IMR-90 (cell line): ENCODE measurements at regions not wholly inside any gene's neighbourhood (a gene's known extent, or its start where the extent isn't known, plus 50 kb on each side); places are given as distances from the start of the nearest gene placed in this dataset.

Experiments used
- CEBPB ChIP-seq: IDR thresholded peaks from 2 replicates; pipeline ENCODE4 v1.6.1; 2012; ENCODE audit warnings: low read depth, low read length, improper control_type of control experiment
- CHD1 ChIP-seq: IDR thresholded peaks from 2 replicates; pipeline ENCODE4 v1.6.1; 2012; ENCODE audit warnings: low read depth, low read length, improper control_type of control experiment
- CTCF ChIP-seq: conservative IDR thresholded peaks from 2 replicates; pipeline ENCODE4 v1.5.1; 2012; ENCODE audit warnings: mild to moderate bottlenecking, low read depth, low read length, improper control_type of control experiment
- FOS ChIP-seq: fragments of 150-350 bp; IDR thresholded peaks from 2 replicates; pipeline ENCODE4 v1.6.1; 2016; ENCODE audit warnings: low read depth, low read length
- MAFK ChIP-seq: IDR thresholded peaks from 2 replicates; pipeline ENCODE4 v1.6.1; 2012; ENCODE audit warnings: low read depth, low read length, improper control_type of control experiment
- POLR2A ChIP-seq: IDR thresholded peaks from 2 replicates; pipeline ENCODE4 v1.6.1; 2012; ENCODE audit warnings: mild to moderate bottlenecking, low read depth, low read length
- RAD21 ChIP-seq: IDR thresholded peaks from 2 replicates; pipeline ENCODE4 v1.6.1; 2012; ENCODE audit warnings: low read length, improper control_type of control experiment
- RFX5 ChIP-seq: IDR thresholded peaks from 2 replicates; pipeline ENCODE4 v1.8.0; 2012; ENCODE audit warnings: low read depth, mild to moderate bottlenecking, low read length, moderate library complexity
- USF2 ChIP-seq: fragments of 150-350 bp; IDR thresholded peaks from 2 replicates; pipeline ENCODE4 v1.6.1; 2017; ENCODE audit warnings: mild to moderate bottlenecking, antibody characterized with exemption, low read length, low read depth

GRCh38 chr3:161556533-161556932 lies 59.9 kb downstream of the OTOL1 start:
- TF ChIP-seq CTCF (no peak), FOS (no peak), RAD21 (no peak), USF2 (no peak), MAFK (no peak), POLR2A (no peak), CEBPB (no peak), CHD1 (no peak), RFX5 (no peak)
